DND-41 (cell line): ENCODE measurements at regions not wholly inside any gene's neighbourhood (a gene's known extent, or its start where the extent isn't known, plus 50 kb on each side); places are given as distances from the start of the nearest gene placed in this dataset.

Experiments
- ATAC-seq: fragments of 200-7000 bp; cut with Tn5 transposase; 3 replicates; pipeline ENCODE4 v1.9.1; 2021; ENCODE audit warnings: low read depth; ENCODE audit not compliant: insufficient read depth
- DNase-seq: peaks from one replicate; pipeline ENCODE4 v3.0.0-alpha.2; 2020
- H2AFZ ChIP-seq: 2 replicates; pipeline ENCODE4 v1.6.0; 2012; ENCODE audit warnings: low read depth, low read length
- H3K27ac ChIP-seq: 2 replicates; pipeline ENCODE4 v1.5.1; 2012; ENCODE audit warnings: low read length, inconsistent platforms
- H3K27me3 ChIP-seq: fragments of 200-600 bp; sonication (generic); 2 replicates; pipeline ENCODE4 v1.6.0; 2012; ENCODE audit warnings: low read length, mild to moderate bottlenecking, inconsistent platforms; ENCODE audit not compliant: insufficient read depth, poor library complexity
- H3K36me3 ChIP-seq: 2 replicates; pipeline ENCODE4 v1.5.1; 2012; ENCODE audit warnings: low read length, inconsistent platforms; ENCODE audit not compliant: insufficient read depth
- H3K4me1 ChIP-seq: 2 replicates; pipeline ENCODE4 v1.5.1; 2012; ENCODE audit warnings: mild to moderate bottlenecking, low read length; ENCODE audit not compliant: insufficient read depth
- H3K4me2 ChIP-seq: 2 replicates; pipeline ENCODE4 v1.6.0; 2012; ENCODE audit warnings: mild to moderate bottlenecking, moderate library complexity, low read length, inconsistent platforms; ENCODE audit not compliant: insufficient read depth
- H3K4me3 ChIP-seq, 2 experiments: fragments of 200-600 bp in 1 of 2; shearing (Covaris generic) in 1 of 2; 2 replicates each; pipeline ENCODE4 v1.5.1; 2012 to 2016; ENCODE audit warnings: inconsistent platforms in 2 of 2, low read length in 2 of 2, mild to moderate bottlenecking in 2 of 2, low read depth in 1 of 2, moderate library complexity in 1 of 2
- H3K79me2 ChIP-seq: 2 replicates; pipeline ENCODE4 v1.6.0; 2012; ENCODE audit warnings: low read length, inconsistent platforms; ENCODE audit not compliant: insufficient read depth
- H3K9ac ChIP-seq: 2 replicates; pipeline ENCODE4 v1.6.0; 2012; ENCODE audit warnings: low read depth, mild to moderate bottlenecking, inconsistent platforms, low read length, moderate library complexity
- H3K9me3 ChIP-seq: 2 replicates; pipeline ENCODE4 v1.5.1; 2012; ENCODE audit warnings: low read length, moderate library complexity, mild to moderate bottlenecking, inconsistent platforms; ENCODE audit not compliant: insufficient read depth, severe bottlenecking
- H4K20me1 ChIP-seq: 2 replicates; pipeline ENCODE4 v1.6.0; 2012; ENCODE audit warnings: low read length; ENCODE audit not compliant: insufficient read depth
- EZH2 ChIP-seq: IDR thresholded peaks from 3 replicates; pipeline ENCODE4 v1.6.1; 2012; ENCODE audit warnings: borderline replicate concordance, low read depth, mild to moderate bottlenecking, moderate library complexity, low read length, inconsistent platforms; ENCODE audit not compliant: severe bottlenecking
- TF ChIP-seq, protein P1 (sequence below): IDR thresholded peaks from 2 replicates; pipeline ENCODE4 v1.5.1; 2012; ENCODE audit warnings: borderline replicate concordance, low read length, moderate library complexity, mild to moderate bottlenecking; ENCODE audit not compliant: poor library complexity, severe bottlenecking; ENCODE audit errors: extremely low read depth

DNA sequence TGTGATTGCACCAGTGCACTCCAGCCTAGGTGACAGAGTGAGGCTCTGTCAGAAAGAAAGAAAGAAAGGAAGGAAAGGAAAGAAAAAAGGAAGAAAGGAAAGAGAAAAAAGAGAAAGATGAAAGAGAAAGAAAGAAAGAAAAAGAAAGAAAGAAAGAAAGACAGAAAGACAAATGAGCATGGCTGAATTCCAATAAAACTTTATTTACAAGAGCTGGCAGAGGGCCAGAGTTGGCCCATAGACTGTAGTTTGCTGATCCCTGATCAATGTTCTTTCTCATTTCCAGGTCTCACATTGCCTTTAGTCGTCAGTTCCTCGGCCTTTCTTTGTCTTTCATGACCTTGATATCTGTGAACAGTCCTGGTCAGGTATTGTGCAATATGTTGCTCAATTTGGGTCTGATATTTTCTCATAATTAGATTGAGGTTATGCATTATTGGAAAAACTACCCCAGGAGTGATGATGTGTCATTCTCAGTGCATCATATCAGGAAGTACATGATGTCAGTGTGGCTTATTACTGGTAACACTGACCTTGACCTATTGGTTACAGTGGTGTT is 68.5 kb upstream of the MED9 start:
- H3K79me2 ChIP-seq, result no peaks in the 10 kb centered on the region
- ATAC-seq, result no peak
- no peak overlapping the region for H2AFZ ChIP-seq
- no peaks in the 10 kb centered on the region for H3K36me3 ChIP-seq
- TF ChIP-seq, protein P1, sequence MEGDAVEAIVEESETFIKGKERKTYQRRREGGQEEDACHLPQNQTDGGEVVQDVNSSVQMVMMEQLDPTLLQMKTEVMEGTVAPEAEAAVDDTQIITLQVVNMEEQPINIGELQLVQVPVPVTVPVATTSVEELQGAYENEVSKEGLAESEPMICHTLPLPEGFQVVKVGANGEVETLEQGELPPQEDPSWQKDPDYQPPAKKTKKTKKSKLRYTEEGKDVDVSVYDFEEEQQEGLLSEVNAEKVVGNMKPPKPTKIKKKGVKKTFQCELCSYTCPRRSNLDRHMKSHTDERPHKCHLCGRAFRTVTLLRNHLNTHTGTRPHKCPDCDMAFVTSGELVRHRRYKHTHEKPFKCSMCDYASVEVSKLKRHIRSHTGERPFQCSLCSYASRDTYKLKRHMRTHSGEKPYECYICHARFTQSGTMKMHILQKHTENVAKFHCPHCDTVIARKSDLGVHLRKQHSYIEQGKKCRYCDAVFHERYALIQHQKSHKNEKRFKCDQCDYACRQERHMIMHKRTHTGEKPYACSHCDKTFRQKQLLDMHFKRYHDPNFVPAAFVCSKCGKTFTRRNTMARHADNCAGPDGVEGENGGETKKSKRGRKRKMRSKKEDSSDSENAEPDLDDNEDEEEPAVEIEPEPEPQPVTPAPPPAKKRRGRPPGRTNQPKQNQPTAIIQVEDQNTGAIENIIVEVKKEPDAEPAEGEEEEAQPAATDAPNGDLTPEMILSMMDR, result no peak
- TF ChIP-seq EZH2, result no peak
- H3K27ac ChIP-seq, result peak overlapping the region; percentile 96
- H3K27me3 ChIP-seq, result no peaks in the 10 kb centered on the region
- no peak overlapping the region for H3K4me3 ChIP-seq
- DNase-seq, result no peak
- H3K9ac ChIP-seq, result no peak overlapping the region
- H3K9me3 ChIP-seq, result no peaks in the 10 kb centered on the region
- no peak overlapping the region for H3K4me2 ChIP-seq
- peaks cover 59% of the 10 kb centered on the region for H3K4me1 ChIP-seq
- H4K20me1 ChIP-seq, result no peaks in the 10 kb centered on the region

DNA sequence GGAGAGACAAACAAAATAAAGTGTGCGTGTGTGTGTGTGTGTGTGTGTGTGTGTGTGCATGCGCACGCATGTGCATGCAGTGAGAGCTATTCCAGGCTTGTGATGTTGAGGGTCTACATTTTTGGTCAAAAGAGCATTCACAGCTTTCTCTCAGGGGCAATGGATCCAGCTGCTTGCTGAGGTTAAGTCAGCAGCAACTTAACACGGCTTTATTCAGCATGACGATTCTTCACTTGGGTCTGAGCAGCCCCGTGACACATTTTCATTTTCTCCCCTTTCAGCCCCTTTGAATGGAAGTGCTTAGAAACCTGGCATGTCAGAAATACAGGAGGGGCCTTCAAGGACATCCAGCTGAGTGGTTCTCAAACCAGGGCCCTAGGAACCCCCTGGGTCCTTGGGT is 66.4 kb upstream of the MED9 start:
- Histone ChIP-seq H2AFZ (no peak overlapping the region), H3K27ac (peak overlapping the region; percentile 44), H3K4me2 (no peak overlapping the region), H3K4me3 (no peak overlapping the region), H4K20me1 (no peaks in the 10 kb centered on the region), H3K27me3 (no peaks in the 10 kb centered on the region), H3K4me1 (peaks cover 59% of the 10 kb centered on the region), H3K9me3 (no peaks in the 10 kb centered on the region), H3K79me2 (no peaks in the 10 kb centered on the region), H3K9ac (no peak overlapping the region), H3K36me3 (no peaks in the 10 kb centered on the region)
- ATAC-seq (no peak), DNase-seq (no peak)
- TF ChIP-seq, protein P1, result no peak
- TF ChIP-seq EZH2, result no peak

DNA sequence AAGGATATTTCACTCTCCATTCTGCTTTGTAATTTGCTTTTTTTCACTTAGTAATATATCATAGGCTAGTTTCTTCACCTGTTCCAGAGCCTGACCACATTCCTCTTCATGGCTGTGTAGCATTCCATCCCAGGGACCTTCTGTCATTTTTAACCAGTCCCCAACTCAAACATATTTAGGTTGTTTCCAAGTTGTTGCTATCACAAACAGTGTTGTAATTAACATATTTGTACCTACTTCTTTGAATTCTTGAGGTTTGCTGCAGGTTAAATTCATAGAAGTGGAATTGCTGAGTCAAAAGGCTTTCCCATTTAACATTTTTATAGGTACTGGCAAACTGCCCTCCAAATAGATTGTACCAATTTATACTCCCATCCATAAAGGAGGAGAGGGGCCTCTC is 65.1 kb upstream of the MED9 start:
- no peak overlapping the region for H3K4me3 ChIP-seq
- no peaks in the 10 kb centered on the region for H3K79me2 ChIP-seq
- no peak overlapping the region for H3K9ac ChIP-seq
- H4K20me1 ChIP-seq, result no peaks in the 10 kb centered on the region
- H3K36me3 ChIP-seq, result no peaks in the 10 kb centered on the region
- H3K4me1 ChIP-seq, result peaks cover 59% of the 10 kb centered on the region
- H3K27me3 ChIP-seq, result no peaks in the 10 kb centered on the region
- H3K27ac ChIP-seq, result 0 out of 2 replicates have a peak overlapping the region, but pooled peaks have one; percentile 16
- TF ChIP-seq EZH2, result no peak
- TF ChIP-seq, protein P1, result no peak
- no peak for ATAC-seq
- no peak for DNase-seq
- no peak overlapping the region for H2AFZ ChIP-seq
- no peak overlapping the region for H3K4me2 ChIP-seq
- H3K9me3 ChIP-seq, result no peaks in the 10 kb centered on the region

DNA sequence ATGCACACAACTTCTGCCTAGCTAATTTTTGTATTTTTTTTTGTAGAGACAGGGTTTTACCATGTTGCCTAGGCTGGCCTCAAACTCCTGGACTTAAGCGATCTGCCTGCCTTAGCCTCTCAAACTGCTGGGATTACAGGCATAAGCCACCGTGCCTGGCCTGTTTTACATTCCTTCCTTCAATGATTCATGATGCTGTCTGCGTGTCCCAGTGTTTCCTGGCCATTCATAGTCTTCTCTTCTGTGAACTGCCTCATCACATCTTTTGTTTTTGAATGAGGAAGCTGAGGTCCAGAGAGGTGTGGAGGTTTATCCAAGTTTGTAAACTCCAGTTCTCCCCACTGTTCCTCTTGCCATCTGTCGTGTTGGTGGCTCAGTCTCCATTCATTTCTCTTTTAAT is 64.5 kb upstream of the MED9 start:
- Histone ChIP-seq H4K20me1 (no peaks in the 10 kb centered on the region), H2AFZ (no peak overlapping the region; the same call in 1 of the 2 replicates), H3K4me2 (no peak overlapping the region), H3K4me3 (no peak overlapping the region), H3K36me3 (no peaks in the 10 kb centered on the region), H3K79me2 (no peaks in the 10 kb centered on the region), H3K27ac (no peak overlapping the region), H3K9ac (no peak overlapping the region), H3K27me3 (no peaks in the 10 kb centered on the region), H3K4me1 (peaks cover 56% of the 10 kb centered on the region), H3K9me3 (no peaks in the 10 kb centered on the region)
- TF ChIP-seq, protein P1, result no peak
- no peak for TF ChIP-seq EZH2
- no peak for DNase-seq
- ATAC-seq, result no peak
